IMR-90 (cell line): ENCODE measurements at regions not wholly inside any gene's neighbourhood (a gene's known extent, or its start where the extent isn't known, plus 50 kb on each side); places are given as distances from the start of the nearest gene placed in this dataset.

Experiments
- ATAC-seq: fragments of 200-7000 bp; cut with Tn5 transposase; 2 replicates; pipeline ENCODE4 v1.9.1; 2020; ENCODE audit warnings: low read depth, mild to moderate bottlenecking, moderate library complexity
- BruUV-seq: library from RNA; stranded (reverse); fragments of 400-500 nt; replicated peaks from 2 replicates; lab custom pipeline; 2021; lab: Mats Ljungman, UMichigan
- CTCF ChIA-PET: fragments of 300-600 bp; formaldehyde crosslinking; extraction: SDS; loops from one replicate; lab custom pipeline; 2021; ENCODE audit warnings: antibody characterized with exemption; lab: Yijun Ruan, JAX
- POLR2A ChIA-PET: fragments of 300-600 bp; sonication (Branson Sonifier 250); formaldehyde crosslinking; loops from one replicate; lab custom pipeline; 2022; ENCODE audit warnings: antibody characterized with exemption; ENCODE audit not compliant: unreplicated experiment; lab: Charles Lee
- DNase-seq: peaks from one replicate; pipeline ENCODE4 v3.0.0; 2013
- H2AFZ ChIP-seq: replicated peaks from 2 replicates; pipeline ENCODE3; 2013; ENCODE audit warnings: low read length, mild to moderate bottlenecking; ENCODE audit not compliant: poor library complexity
- H2AK5ac ChIP-seq: 2 replicates; pipeline ENCODE4 v1.6.1; 2013; ENCODE audit warnings: low read depth, low read length, inconsistent platforms
- H2AK9ac ChIP-seq: replicated peaks from 2 replicates; pipeline ENCODE3; 2013; ENCODE audit warnings: mild to moderate bottlenecking, low read depth, low read length, moderate library complexity; ENCODE audit not compliant: poor library complexity
- H2BK120ac ChIP-seq: 2 replicates; pipeline ENCODE4 v1.6.1; 2013; ENCODE audit warnings: low read depth, low read length, inconsistent platforms
- H2BK15ac ChIP-seq: 3 replicates; pipeline ENCODE4 v1.6.1; 2013; ENCODE audit warnings: low read depth, low read length, inconsistent platforms
- H2BK20ac ChIP-seq: 2 replicates; pipeline ENCODE4 v1.6.1; 2013; ENCODE audit warnings: low read depth, mild to moderate bottlenecking, inconsistent platforms, low read length, moderate library complexity
- H2BK5ac ChIP-seq: 2 replicates; pipeline ENCODE4 v1.6.1; 2013; ENCODE audit warnings: mild to moderate bottlenecking, low read depth, low read length, inconsistent platforms; ENCODE audit not compliant: poor library complexity, severe bottlenecking
- H3K14ac ChIP-seq: replicated peaks from 2 replicates; pipeline ENCODE4 v1.6.1; 2013; ENCODE audit warnings: low read depth, low read length, inconsistent platforms
- H3K18ac ChIP-seq: 2 replicates; pipeline ENCODE4 v1.6.1; 2013; ENCODE audit warnings: low read depth, low read length, control low read depth
- H3K23ac ChIP-seq: 2 replicates; pipeline ENCODE4 v1.6.1; 2013; ENCODE audit warnings: low read depth, low read length, inconsistent platforms
- H3K27ac ChIP-seq: 2 replicates; pipeline ENCODE4 v1.5.1; 2013; ENCODE audit warnings: mild to moderate bottlenecking, control low read depth, low read length; ENCODE audit not compliant: insufficient read depth
- H3K27me3 ChIP-seq: 2 replicates; pipeline ENCODE4 v1.6.1; 2013; ENCODE audit warnings: low read length; ENCODE audit not compliant: control insufficient read depth, insufficient read depth
- H3K36me3 ChIP-seq: 2 replicates; pipeline ENCODE4 v1.6.1; 2013; ENCODE audit warnings: low read length, mixed read lengths; ENCODE audit not compliant: control insufficient read depth, insufficient read depth
- H3K4ac ChIP-seq: 2 replicates; pipeline ENCODE4 v1.6.1; 2013; ENCODE audit warnings: low read depth, low read length, inconsistent platforms
- H3K4me1 ChIP-seq: 2 replicates; pipeline ENCODE4 v1.6.1; 2013; ENCODE audit warnings: low read length, mixed read lengths; ENCODE audit not compliant: control insufficient read depth, insufficient read depth
- H3K4me2 ChIP-seq: 2 replicates; pipeline ENCODE4 v1.6.1; 2013; ENCODE audit warnings: low read depth, mild to moderate bottlenecking, control low read depth, low read length, moderate library complexity
- H3K4me3 ChIP-seq: 2 replicates; pipeline ENCODE4 v1.5.1; 2013; ENCODE audit warnings: low read depth, mild to moderate bottlenecking, control low read depth, low read length, moderate library complexity; ENCODE audit not compliant: insufficient read depth
- H3K56ac ChIP-seq: 2 replicates; pipeline ENCODE4 v1.6.1; 2013; ENCODE audit warnings: low read length, inconsistent platforms; ENCODE audit not compliant: insufficient read depth; ENCODE audit errors: extremely low read depth
- H3K79me1 ChIP-seq, 2 experiments: 2 replicates each; pipeline ENCODE4 v1.6.1; 2013; ENCODE audit warnings: low read length in 2 of 2, inconsistent platforms in 1 of 2, low read depth in 1 of 2
- H3K9ac ChIP-seq: 2 replicates; pipeline ENCODE4 v1.6.1; 2013; ENCODE audit warnings: low read depth, low read length, control low read depth
- H3K9me1 ChIP-seq: 2 replicates; pipeline ENCODE4 v1.6.1; 2013; ENCODE audit warnings: low read length, inconsistent platforms; ENCODE audit not compliant: insufficient read depth
- H3K9me3 ChIP-seq: 2 replicates; pipeline ENCODE4 v1.6.1; 2013; ENCODE audit warnings: low read length; ENCODE audit not compliant: control insufficient read depth, insufficient read depth
- H4K20me1 ChIP-seq: 2 replicates; pipeline ENCODE4 v1.6.1; 2013; ENCODE audit warnings: low read length, inconsistent platforms; ENCODE audit not compliant: insufficient read depth
- H4K5ac ChIP-seq: 2 replicates; pipeline ENCODE4 v1.6.1; 2013; ENCODE audit warnings: mild to moderate bottlenecking, low read depth, low read length, control low read depth
- H4K8ac ChIP-seq, 2 experiments: 2 replicates each; pipeline ENCODE4 v1.6.1; 2013; ENCODE audit warnings: low read depth in 2 of 2, low read length in 2 of 2, control low read depth in 1 of 2, inconsistent platforms in 1 of 2
- H4K91ac ChIP-seq: 2 replicates; pipeline ENCODE4 v1.6.1; 2013; ENCODE audit warnings: low read depth, low read length, inconsistent platforms; ENCODE audit not compliant: insufficient read depth
- BHLHE40 ChIP-seq: fragments of 150-350 bp; IDR thresholded peaks from 2 replicates; pipeline ENCODE4 v1.6.1; 2016; ENCODE audit warnings: mild to moderate bottlenecking, low read depth, low read length
- CEBPB ChIP-seq: IDR thresholded peaks from 2 replicates; pipeline ENCODE4 v1.6.1; 2012; ENCODE audit warnings: low read depth, low read length, improper control_type of control experiment
- CHD1 ChIP-seq: IDR thresholded peaks from 2 replicates; pipeline ENCODE4 v1.6.1; 2012; ENCODE audit warnings: low read depth, low read length, improper control_type of control experiment
- CTCF ChIP-seq: conservative IDR thresholded peaks from 2 replicates; pipeline ENCODE4 v1.5.1; 2012; ENCODE audit warnings: mild to moderate bottlenecking, low read depth, low read length, improper control_type of control experiment
- ELK1 ChIP-seq: fragments of 150-350 bp; IDR thresholded peaks from 2 replicates; pipeline ENCODE4 v1.6.1; 2016; ENCODE audit warnings: low read depth, mild to moderate bottlenecking, low read length, moderate library complexity, borderline replicate concordance
- FOS ChIP-seq: fragments of 150-350 bp; IDR thresholded peaks from 2 replicates; pipeline ENCODE4 v1.6.1; 2016; ENCODE audit warnings: low read depth, low read length
- MAFK ChIP-seq: IDR thresholded peaks from 2 replicates; pipeline ENCODE4 v1.6.1; 2012; ENCODE audit warnings: low read depth, low read length, improper control_type of control experiment
- MAZ ChIP-seq: IDR thresholded peaks from 2 replicates; pipeline ENCODE4 v1.6.1; 2012; ENCODE audit warnings: low read depth, mild to moderate bottlenecking, low read length, improper control_type of control experiment, moderate library complexity, borderline replicate concordance
- MXI1 ChIP-seq: IDR thresholded peaks from 2 replicates; pipeline ENCODE4 v1.6.1; 2012; ENCODE audit warnings: low read depth, mild to moderate bottlenecking, low read length, moderate library complexity, borderline replicate concordance
- NFE2L2 ChIP-seq: fragments of 150-350 bp; IDR thresholded peaks from 2 replicates; pipeline ENCODE4 v1.6.1; 2016; ENCODE audit warnings: low read depth, mild to moderate bottlenecking, low read length
- POLR2A ChIP-seq: IDR thresholded peaks from 2 replicates; pipeline ENCODE4 v1.6.1; 2012; ENCODE audit warnings: mild to moderate bottlenecking, low read depth, low read length
- RAD21 ChIP-seq: IDR thresholded peaks from 2 replicates; pipeline ENCODE4 v1.6.1; 2012; ENCODE audit warnings: low read length, improper control_type of control experiment
- RCOR1 ChIP-seq: IDR thresholded peaks from 2 replicates; pipeline ENCODE4 v1.6.1; 2012; ENCODE audit warnings: mild to moderate bottlenecking, low read length, improper control_type of control experiment; ENCODE audit not compliant: insufficient replicate concordance
- RFX5 ChIP-seq: IDR thresholded peaks from 2 replicates; pipeline ENCODE4 v1.8.0; 2012; ENCODE audit warnings: low read depth, mild to moderate bottlenecking, low read length, moderate library complexity
- SMC3 ChIP-seq: fragments of 150-350 bp; IDR thresholded peaks from 2 replicates; pipeline ENCODE4 v1.6.1; 2016; ENCODE audit warnings: low read depth, mild to moderate bottlenecking, antibody characterized with exemption, low read length, moderate library complexity
- USF2 ChIP-seq: fragments of 150-350 bp; IDR thresholded peaks from 2 replicates; pipeline ENCODE4 v1.6.1; 2017; ENCODE audit warnings: mild to moderate bottlenecking, antibody characterized with exemption, low read length, low read depth
- WGBS, 2 experiments: methylation state at CpG; one replicate each; pipeline versions ENCODE4 v1.1.5 to v1.1.7; 2013; ENCODE audit warnings: missing lambda C conversion rate in 2 of 2; ENCODE audit not compliant: insufficient read length in 1 of 2; ENCODE audit errors: extremely low coverage in 2 of 2; 5-methylcytosine and 5-hydroxymethylcytosine counted together
- dilution Hi-C: fragments of 300-500 bp; cut with HindIII; formaldehyde crosslinking; loops from one replicate; pipeline ENCODE4 v1.14.3; 2018; ENCODE audit warnings: low sequenced_read_pairs; ENCODE audit not compliant: unreplicated experiment
- in situ Hi-C: fragments of 300-500 bp; cut with MboI; formaldehyde crosslinking; loops from 3 replicates; pipeline ENCODE4 v1.14.3; 2019; ENCODE audit warnings: low sequenced_read_pairs, inconsistent platforms, mixed read lengths
- intact Hi-C: fragments of 100-400 bp; cut with micrococcal nuclease; formaldehyde crosslinking; loops from 2 replicates; pipeline ENCODE4 v1.10.0; 2022

GRCh38 chr6:20326422-20326728, 75.3 kb upstream of the E2F3 start:
- no peak overlapping the region for H2AFZ ChIP-seq
- no peak overlapping the region for H3K56ac ChIP-seq
- H3K9ac ChIP-seq: no peak overlapping the region
- BruUV-seq: no TSS peak
- no CpG with 5 or more reads among the region's 1 CpG for WGBS, 2 experiments
- intact Hi-C loops (no loop called here), in situ Hi-C loops (no loop called here), dilution Hi-C loops (no loop called here)
- H3K4ac ChIP-seq: no peak overlapping the region
- no peaks in the 10 kb centered on the region; the same call in 1 of the 2 replicates for H3K9me1 ChIP-seq
- H4K20me1 ChIP-seq: no peaks in the 10 kb centered on the region
- H3K4me3 ChIP-seq: no peak overlapping the region
- no peaks in the 10 kb centered on the region for H3K9me3 ChIP-seq
- no peak overlapping the region for H3K4me2 ChIP-seq
- no peak overlapping the region for H4K5ac ChIP-seq
- no peak for DNase-seq
- no peak overlapping the region for H3K18ac ChIP-seq
- H3K79me1 ChIP-seq: no peaks in the 10 kb centered on the region
- no peak overlapping the region for H2BK120ac ChIP-seq
- H3K27ac ChIP-seq: no peak overlapping the region
- CTCF ChIA-PET: interaction anchor here (1.0 kb wide), 1 partner anchor 23 kb away, joined by 4 read pairs; no protein-coding TSS in a partner anchor
- peaks cover 8% of the 10 kb centered on the region for H3K27me3 ChIP-seq
- no peak overlapping the region for H4K91ac ChIP-seq
- no peak for ATAC-seq
- no peak overlapping the region for H2BK15ac ChIP-seq
- no peak overlapping the region for H2BK5ac ChIP-seq
- H2BK20ac ChIP-seq: no peak overlapping the region
- H3K23ac ChIP-seq: no peak overlapping the region
- H3K4me1 ChIP-seq: peaks cover 2% of the 10 kb centered on the region; the same call in 1 of the 2 replicates
- H3K36me3 ChIP-seq: no peaks in the 10 kb centered on the region
- no peak for TF ChIP-seq POLR2A
- TF ChIP-seq MAZ: no peak
- no peak for TF ChIP-seq FOS
- no peak for TF ChIP-seq RAD21
- TF ChIP-seq BHLHE40: no peak
- no peak for TF ChIP-seq ELK1
- no peak for TF ChIP-seq MXI1
- TF ChIP-seq RFX5: no peak
- TF ChIP-seq CEBPB: no peak
- no peak for TF ChIP-seq USF2
- no peak for TF ChIP-seq CTCF
- TF ChIP-seq RCOR1: no peak
- TF ChIP-seq MAFK: no peak
- no peak for TF ChIP-seq CHD1
- TF ChIP-seq SMC3: no peak
- TF ChIP-seq NFE2L2: no peak
- no peak overlapping the region for H2AK9ac ChIP-seq
- H2AK5ac ChIP-seq: no peak overlapping the region
- H3K14ac ChIP-seq: no peak overlapping the region
- no peak overlapping the region for H4K8ac ChIP-seq
- POLR2A ChIA-PET: no interaction called here
